PC-9 (cell line): ENCODE measurements at regions not wholly inside any gene's neighbourhood (a gene's known extent, or its start where the extent isn't known, plus 50 kb on each side); places are given as distances from the start of the nearest gene placed in this dataset.

Experiments used
- CTCF ChIP-seq: fragments of 200-600 bp; sonication (generic); conservative IDR thresholded peaks from 2 replicates; pipeline ENCODE4 v1.6.1; 2017; ENCODE audit warnings: mixed run types, antibody characterized with exemption, mild to moderate bottlenecking, moderate library complexity
- EZH2 ChIP-seq: fragments of 200-600 bp; sonication (generic); IDR thresholded peaks from 2 replicates; pipeline ENCODE4 v1.8.0; 2017; ENCODE audit warnings: antibody characterized with exemption, low read depth

- no peak for TF ChIP-seq CTCF
- TF ChIP-seq EZH2, result no peak
Observed at GRCh38 chr15:31953478-31953877, 76.8 kb upstream of the CHRNA7 start.
